Thymus (tissue), 11 donors: ENCODE measurements at regions not wholly inside any gene's neighbourhood (a gene's known extent, or its start where the extent isn't known, plus 50 kb on each side); places are given as distances from the start of the nearest gene placed in this dataset.

Source experiments
- DNase-seq, 9 donors: peaks; one replicate each; pipeline ENCODE4 v3.0.0-alpha.2; 2013; ENCODE audit warnings: low spot score in 9 of 9, low read depth in 6 of 9, missing footprints in 1 of 9
- H3K27ac ChIP-seq, 2 donors: one replicate each; pipeline ENCODE4 v1.5.1; 2013; ENCODE audit warnings: control low read depth in 1 of 2, low read depth in 1 of 2, low read length in 1 of 2, mild to moderate bottlenecking in 1 of 2, moderate library complexity in 1 of 2
- H3K27me3 ChIP-seq, 2 donors: one replicate each; pipeline ENCODE4 v1.5.1; 2013; ENCODE audit warnings: low read length in 1 of 2; ENCODE audit not compliant: control insufficient read depth in 2 of 2, insufficient read depth in 1 of 2
- H3K36me3 ChIP-seq, 2 donors: one replicate each; pipeline ENCODE4 v1.5.1; 2013; ENCODE audit warnings: low read length in 1 of 2, mild to moderate bottlenecking in 1 of 2, moderate library complexity in 1 of 2; ENCODE audit not compliant: control insufficient read depth in 2 of 2, insufficient read depth in 2 of 2
- H3K4me1 ChIP-seq, 2 donors: one replicate each; pipeline ENCODE4 v1.5.1; 2013; ENCODE audit warnings: low read length in 2 of 2; ENCODE audit not compliant: control insufficient read depth in 2 of 2, insufficient read depth in 2 of 2
- H3K4me3 ChIP-seq, 2 donors: one replicate each; pipeline ENCODE4 v1.5.1; 2013; ENCODE audit warnings: low read length in 2 of 2, control low read depth in 1 of 2, mild to moderate bottlenecking in 1 of 2
- H3K9me3 ChIP-seq, 2 donors: one replicate each; pipeline ENCODE4 v1.5.1; 2013; ENCODE audit warnings: low read length in 1 of 2, mild to moderate bottlenecking in 1 of 2; ENCODE audit not compliant: control insufficient read depth in 2 of 2, insufficient read depth in 1 of 2
- WGBS: extraction: QIAGEN DNeasy Blood & Tissue Kit; methylation state at CpG from one replicate; pipeline ENCODE4 v1.1.7; 2013; 5-methylcytosine and 5-hydroxymethylcytosine counted together
- donor health status: healthy.

DNA sequence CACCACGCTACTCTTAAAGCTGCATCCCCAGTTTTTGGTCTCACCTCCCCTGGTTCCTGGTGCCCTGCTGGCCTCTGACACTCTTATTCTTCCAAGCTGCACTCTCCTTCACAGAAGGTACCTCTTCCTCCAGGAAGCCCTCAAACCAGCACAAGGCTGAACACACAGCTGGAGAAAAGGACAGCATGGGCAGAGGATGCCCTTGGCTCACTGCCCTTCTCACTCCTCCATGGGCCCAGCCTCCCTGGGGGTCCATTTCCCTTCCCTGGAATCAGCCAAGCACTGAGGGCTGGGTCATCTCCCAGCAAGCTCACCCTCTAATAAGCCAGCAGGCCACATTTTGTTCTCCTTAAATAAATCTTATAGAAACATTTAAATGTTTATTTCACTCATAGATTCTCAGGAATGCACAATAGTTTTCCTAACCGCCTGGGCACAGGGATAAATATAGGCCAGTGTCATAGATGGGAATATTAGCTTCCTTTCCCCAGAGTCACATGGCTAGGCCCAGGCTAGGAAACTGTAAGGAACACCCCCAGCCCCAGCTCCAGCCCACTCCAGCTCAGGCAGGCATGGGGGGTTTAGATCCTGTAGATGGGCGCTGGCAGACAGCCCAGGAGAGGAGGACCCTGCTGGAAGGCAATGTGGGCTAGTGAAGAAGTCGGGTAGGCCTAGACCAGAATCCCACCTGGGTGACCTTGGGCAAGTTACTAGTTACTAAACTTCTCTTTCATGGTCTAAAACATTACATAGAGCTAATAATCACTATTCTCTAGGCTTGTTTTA, 51.5 kb downstream of the IRAG1 start:
- Histone ChIP-seq H3K4me3 (no peak overlapping the region), H3K9me3 (no peaks in the 10 kb centered on the region), H3K4me1 (peaks cover 0 to 13% of the 10 kb centered on the region in 2 donors), H3K27me3 (no peaks in the 10 kb centered on the region), H3K27ac (no peak overlapping the region), H3K36me3 (no peaks in the 10 kb centered on the region)
- no peak for DNase-seq
- 93% methylated on average over 4 of the region's 4 CpGs for WGBS

DNA sequence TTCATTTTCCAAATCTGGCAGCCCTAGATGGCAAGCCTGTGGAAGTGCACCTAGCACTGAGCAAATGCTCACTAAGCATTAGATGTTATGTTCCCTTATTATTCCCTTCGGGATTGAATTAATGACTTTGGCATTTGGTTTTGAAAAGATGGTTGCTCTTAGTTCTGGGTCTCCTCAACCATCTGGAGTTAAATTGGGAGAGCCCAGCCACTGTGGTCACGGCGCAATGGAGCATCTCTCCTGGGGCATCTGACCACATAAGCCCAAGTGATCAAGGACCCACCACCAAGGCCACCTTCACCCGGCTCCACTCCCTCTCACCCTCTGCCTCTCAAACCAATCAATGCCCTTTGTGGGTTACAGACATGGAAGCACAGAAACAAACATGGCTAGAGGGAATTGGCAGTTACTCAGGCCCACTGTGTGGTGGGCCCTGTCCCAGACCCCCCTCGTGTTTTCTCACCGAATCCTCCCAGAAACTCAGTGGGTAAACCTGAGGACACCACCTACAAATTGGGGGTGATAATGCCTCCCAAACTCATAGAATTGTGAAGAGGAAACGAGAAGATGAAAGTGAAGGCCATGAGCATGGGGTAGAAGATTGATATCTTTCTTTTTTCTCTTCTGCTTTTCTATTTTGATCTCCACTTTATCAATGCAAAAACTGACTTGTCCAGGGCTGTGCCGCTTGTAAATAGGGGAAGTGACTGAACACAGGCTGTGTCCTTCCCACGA, 52.2 kb downstream of the IRAG1 start:
- Histone ChIP-seq H3K27me3 (no peaks in the 10 kb centered on the region), H3K9me3 (no peaks in the 10 kb centered on the region), H3K36me3 (no peaks in the 10 kb centered on the region), H3K27ac (no peak overlapping the region), H3K4me1 (peaks cover 0 to 13% of the 10 kb centered on the region in 2 donors), H3K4me3 (no peak overlapping the region)
- 84% methylated on average over 9 of the region's 9 CpGs for WGBS
- no peak for DNase-seq

DNA sequence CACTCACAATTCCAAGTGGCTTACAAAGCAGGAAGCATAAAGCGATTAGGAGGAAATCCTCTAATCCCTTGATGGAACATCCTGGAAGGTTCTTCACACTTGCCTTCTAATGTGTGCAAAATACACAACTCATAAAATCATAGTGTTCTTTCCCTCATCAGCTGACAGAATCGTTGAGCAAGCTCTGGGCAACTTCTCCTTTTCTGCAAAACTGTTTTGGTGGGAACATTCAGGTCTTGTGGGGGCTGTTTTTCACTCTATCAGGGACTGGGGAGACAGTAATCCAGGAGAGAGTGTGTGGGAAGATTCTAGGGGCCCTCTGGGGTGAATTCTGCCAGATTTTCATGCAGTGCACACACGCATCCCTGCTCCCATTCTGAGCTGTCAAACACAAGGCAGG, 53.2 kb downstream of the IRAG1 start:
- H3K36me3 ChIP-seq, result no peaks in the 10 kb centered on the region
- H3K4me1 ChIP-seq, result peaks cover 0 to 13% of the 10 kb centered on the region in 2 donors
- DNase-seq, result no peak
- WGBS, result 58% methylated on average over 3 of the region's 3 CpGs
- H3K27ac ChIP-seq, result no peak overlapping the region
- H3K27me3 ChIP-seq, result no peaks in the 10 kb centered on the region
- no peaks in the 10 kb centered on the region for H3K9me3 ChIP-seq
- no peak overlapping the region for H3K4me3 ChIP-seq

DNA sequence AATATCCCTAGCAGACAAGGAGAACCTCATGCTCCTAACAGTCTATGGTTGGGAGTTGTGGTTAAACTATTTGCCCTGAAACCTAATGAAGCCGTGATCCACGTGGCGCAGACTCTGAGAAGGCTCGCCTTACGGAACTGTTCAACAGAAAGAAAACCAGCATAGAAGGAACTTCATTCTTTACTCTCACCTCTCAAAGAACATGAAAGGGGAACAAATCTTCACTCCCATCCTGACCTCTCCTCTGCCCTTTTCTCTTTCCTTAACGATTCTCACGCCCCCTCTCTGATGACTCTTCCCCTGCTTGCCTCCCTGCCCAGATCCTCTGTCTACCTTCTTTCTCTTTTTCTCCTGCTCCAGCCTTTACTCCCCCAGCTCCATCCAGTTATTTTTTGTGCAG, 54.2 kb downstream of the IRAG1 start:
- H3K27me3 ChIP-seq, result no peaks in the 10 kb centered on the region
- H3K27ac ChIP-seq, result no peak overlapping the region
- H3K4me3 ChIP-seq, result no peak overlapping the region
- H3K9me3 ChIP-seq, result no peaks in the 10 kb centered on the region
- 65% methylated on average over 7 of the region's 7 CpGs for WGBS
- DNase-seq, result no peak
- peaks cover 0 to 13% of the 10 kb centered on the region in 2 donors for H3K4me1 ChIP-seq
- no peaks in the 10 kb centered on the region for H3K36me3 ChIP-seq

DNA sequence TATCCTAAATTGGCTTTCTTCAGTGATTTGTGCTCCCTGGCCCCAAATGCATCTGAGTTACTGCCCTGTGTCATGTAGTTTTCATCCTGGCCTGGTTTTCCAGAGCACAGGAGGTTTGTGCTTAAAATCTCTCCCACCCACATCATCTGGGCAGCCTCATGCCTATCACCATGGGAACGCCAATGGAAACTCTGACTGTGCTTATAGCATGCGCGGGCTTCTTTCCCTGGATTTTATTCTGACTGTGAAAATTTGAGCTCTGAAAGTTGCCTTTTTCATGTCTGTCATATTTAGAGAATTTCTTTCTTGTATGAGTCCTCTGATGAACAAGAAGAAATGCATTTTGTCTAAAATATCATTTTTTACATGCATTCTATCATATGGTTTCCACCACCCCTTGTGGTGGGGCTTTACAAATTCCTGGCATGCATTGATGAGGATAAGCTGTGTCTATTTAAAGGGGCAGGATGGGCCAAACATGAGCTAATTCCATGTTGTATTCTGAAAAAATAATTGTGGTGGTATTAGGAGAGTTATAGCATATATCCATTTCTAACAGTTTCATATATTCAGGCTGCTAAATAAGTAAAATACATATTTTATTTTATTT, 55.1 kb downstream of the IRAG1 start:
- Histone ChIP-seq H3K4me1 (peaks cover 0 to 13% of the 10 kb centered on the region in 2 donors), H3K9me3 (no peaks in the 10 kb centered on the region), H3K27me3 (no peaks in the 10 kb centered on the region), H3K36me3 (no peaks in the 10 kb centered on the region), H3K4me3 (no peak overlapping the region), H3K27ac (no peak overlapping the region)
- 97% methylated on average over 3 of the region's 3 CpGs for WGBS
- no peak for DNase-seq

DNA sequence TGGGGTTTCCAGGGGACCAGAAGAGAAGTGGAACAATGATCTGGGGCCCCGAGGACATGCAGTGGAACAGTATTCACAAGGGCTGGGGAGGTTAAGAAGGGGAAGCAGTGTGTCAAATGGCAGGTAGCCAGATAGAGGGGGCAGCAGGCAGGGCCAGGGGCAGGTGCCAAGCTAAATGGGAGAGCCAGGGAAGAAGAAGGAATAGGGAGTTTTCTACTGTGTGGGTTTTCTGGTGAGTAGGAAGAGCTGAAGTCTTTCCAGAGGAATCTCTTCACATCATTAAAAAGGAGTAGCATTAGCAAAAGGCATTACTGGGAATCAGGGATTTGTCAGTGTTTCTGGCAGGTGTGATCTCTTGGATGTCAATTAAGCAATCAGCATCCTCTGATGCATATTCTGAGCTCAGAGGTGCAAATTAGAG, 55.8 kb downstream of the IRAG1 start:
- Histone ChIP-seq H3K36me3 (no peaks in the 10 kb centered on the region), H3K27me3 (no peaks in the 10 kb centered on the region), H3K27ac (no peak overlapping the region), H3K4me3 (no peak overlapping the region), H3K9me3 (no peaks in the 10 kb centered on the region), H3K4me1 (peaks cover 0 to 13% of the 10 kb centered on the region in 2 donors)
- DNase-seq, result no peak
- 89% methylated on average over 1 of the region's 1 CpG for WGBS

DNA sequence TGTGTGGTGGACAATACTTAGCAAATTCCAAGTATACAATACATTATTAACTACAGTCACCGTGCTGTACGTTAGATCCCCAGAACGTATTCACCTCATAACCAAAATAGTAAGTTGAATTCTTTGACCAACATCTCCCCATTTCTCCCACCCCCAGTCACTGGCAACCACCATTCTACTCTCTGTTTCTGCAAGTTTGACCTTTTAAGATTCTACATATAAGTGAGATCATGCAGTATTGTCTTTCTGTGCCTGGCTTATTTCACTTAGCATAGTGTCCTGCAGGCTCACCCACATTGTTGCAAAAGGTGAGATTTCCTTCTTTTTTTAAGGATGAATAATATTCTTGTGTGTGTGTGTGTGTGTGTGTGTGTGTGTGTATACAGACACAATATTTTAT, 59.1 kb downstream of the IRAG1 start:
- Histone ChIP-seq H3K27me3 (no peaks in the 10 kb centered on the region), H3K4me1 (peaks cover 0 to 2% of the 10 kb centered on the region in 2 donors), H3K36me3 (no peaks in the 10 kb centered on the region), H3K4me3 (no peak overlapping the region), H3K9me3 (no peaks in the 10 kb centered on the region), H3K27ac (no peak overlapping the region)
- no peak for DNase-seq
- 95% methylated on average over 3 of the region's 3 CpGs for WGBS

DNA sequence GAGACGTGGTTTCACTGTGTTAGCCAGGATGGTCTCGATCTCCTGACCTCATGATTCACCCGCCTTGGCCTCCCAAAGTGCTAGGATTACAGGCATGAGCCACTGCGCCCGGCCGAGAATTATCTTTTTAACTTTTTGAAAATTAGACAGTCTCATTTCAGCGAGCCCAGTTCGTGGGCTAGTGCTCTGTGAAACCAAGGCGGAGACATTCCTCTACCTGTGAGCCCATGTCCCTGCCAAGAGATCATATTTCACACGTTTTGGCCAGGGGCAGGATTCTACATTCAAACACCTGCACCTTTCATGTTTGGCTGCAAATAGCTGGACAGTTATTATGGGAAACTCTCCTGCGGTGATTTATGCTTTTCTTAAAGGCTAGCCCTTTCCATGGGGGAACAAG, 60.3 kb downstream of the IRAG1 start:
- no peak for DNase-seq
- no peaks in the 10 kb centered on the region for H3K9me3 ChIP-seq
- H3K27me3 ChIP-seq, result no peaks in the 10 kb centered on the region
- no peak overlapping the region for H3K4me3 ChIP-seq
- H3K4me1 ChIP-seq, result peaks cover 9 to 13% of the 10 kb centered on the region in 2 donors
- 94% methylated on average over 11 of the region's 11 CpGs for WGBS
- no peaks in the 10 kb centered on the region for H3K36me3 ChIP-seq
- no peak overlapping the region for H3K27ac ChIP-seq

DNA sequence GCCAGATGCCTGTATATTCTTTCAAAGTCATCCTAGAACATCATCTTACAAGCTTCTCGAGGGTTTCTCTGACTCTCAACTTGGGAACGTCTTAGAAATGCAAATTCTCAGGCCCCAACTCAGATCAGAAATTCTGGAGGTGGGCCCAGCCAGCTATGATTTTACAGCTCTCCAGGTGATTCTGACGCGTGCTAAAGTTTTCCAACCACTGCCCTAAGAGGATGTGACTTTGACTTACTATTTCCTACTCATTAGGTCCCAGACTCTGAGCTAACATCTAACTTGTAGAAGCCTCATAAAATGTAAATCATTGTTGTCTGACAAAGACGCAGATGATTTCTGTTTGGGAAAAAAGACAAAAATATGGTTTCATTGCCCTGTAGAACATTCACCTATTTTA, 61.1 kb downstream of the IRAG1 start:
- WGBS, result 86% methylated on average over 5 of the region's 5 CpGs
- Histone ChIP-seq H3K36me3 (no peaks in the 10 kb centered on the region), H3K27ac (no peak overlapping the region), H3K4me1 (peaks cover 12 to 20% of the 10 kb centered on the region in 2 donors), H3K4me3 (no peak overlapping the region), H3K9me3 (no peaks in the 10 kb centered on the region), H3K27me3 (no peaks in the 10 kb centered on the region)
- DNase-seq, result no peak
